BE2C (cell line): ENCODE measurements at regions not wholly inside any gene's neighbourhood (a gene's known extent, or its start where the extent isn't known, plus 50 kb on each side); places are given as distances from the start of the nearest gene placed in this dataset.

Source experiments
- DNase-seq: peaks from one replicate; pipeline ENCODE4 v3.0.0-alpha.2; 2020
- H3K27me3 ChIP-seq: fragments of 250-450 bp; sonication (Bioruptor Pico); 2 replicates; pipeline ENCODE4 v1.5.1; 2020; ENCODE audit warnings: mild to moderate bottlenecking
- H3K36me3 ChIP-seq: fragments of 250-450 bp; sonication (Bioruptor Pico); 2 replicates; pipeline ENCODE4 v1.5.1; 2020; ENCODE audit warnings: mild to moderate bottlenecking
- H3K4me1 ChIP-seq: fragments of 250-450 bp; sonication (Bioruptor Pico); 2 replicates; pipeline ENCODE4 v1.5.1; 2020
- H3K4me3 ChIP-seq: 2 replicates; pipeline ENCODE4 v1.5.1; 2011; ENCODE audit warnings: low read depth, low read length
- H3K9me3 ChIP-seq: fragments of 250-450 bp; sonication (Bioruptor Pico); 2 replicates; pipeline ENCODE4 v1.5.1; 2020
- CTCF ChIP-seq: IDR thresholded peaks from 2 replicates; pipeline ENCODE4 v1.5.1; 2012; ENCODE audit warnings: mild to moderate bottlenecking, low read depth, low read length

GRCh38 chr9:11537566-11537965 is 924.8 kb upstream of the PTPRD start:
- DNase-seq: no peak
- Histone ChIP-seq H3K36me3 (no peaks in the 10 kb centered on the region), H3K9me3 (no peaks in the 10 kb centered on the region), H3K4me3 (no peak overlapping the region), H3K4me1 (no peaks in the 10 kb centered on the region), H3K27me3 (no peaks in the 10 kb centered on the region)
- TF ChIP-seq CTCF: no peak

- no peak overlapping the region for H3K4me3 ChIP-seq
- H3K9me3 ChIP-seq: no peaks in the 10 kb centered on the region
- no peaks in the 10 kb centered on the region for H3K27me3 ChIP-seq
- no peaks in the 10 kb centered on the region for H3K36me3 ChIP-seq
- TF ChIP-seq CTCF: no peak
- no peaks in the 10 kb centered on the region for H3K4me1 ChIP-seq
- no peak for DNase-seq
These were observed 930.0 kb upstream of the PTPRD start for GRCh38 chr9:11542781-11543180.

GRCh38 chr9:11546231-11546630 is 933.4 kb upstream of the PTPRD start:
- no peak overlapping the region for H3K4me3 ChIP-seq
- H3K9me3 ChIP-seq: no peaks in the 10 kb centered on the region
- no peak for TF ChIP-seq CTCF
- no peak for DNase-seq
- no peaks in the 10 kb centered on the region for H3K36me3 ChIP-seq
- no peaks in the 10 kb centered on the region for H3K4me1 ChIP-seq
- no peaks in the 10 kb centered on the region for H3K27me3 ChIP-seq

GRCh38 chr9:11549311-11549794 is 936.6 kb upstream of the PTPRD start:
- DNase-seq: no peak
- Histone ChIP-seq H3K36me3 (no peaks in the 10 kb centered on the region), H3K9me3 (no peaks in the 10 kb centered on the region), H3K4me3 (no peak overlapping the region), H3K27me3 (no peaks in the 10 kb centered on the region), H3K4me1 (no peaks in the 10 kb centered on the region)
- TF ChIP-seq CTCF: no peak

GRCh38 chr9:11551106-11551505 is 938.3 kb upstream of the PTPRD start:
- Histone ChIP-seq H3K4me1 (no peaks in the 10 kb centered on the region), H3K9me3 (no peaks in the 10 kb centered on the region), H3K4me3 (no peak overlapping the region), H3K27me3 (no peaks in the 10 kb centered on the region), H3K36me3 (no peaks in the 10 kb centered on the region)
- DNase-seq: no peak
- no peak for TF ChIP-seq CTCF

- no peak for DNase-seq
- no peaks in the 10 kb centered on the region for H3K4me1 ChIP-seq
- H3K36me3 ChIP-seq: no peaks in the 10 kb centered on the region
- H3K4me3 ChIP-seq: no peak overlapping the region
- H3K27me3 ChIP-seq: no peaks in the 10 kb centered on the region
- H3K9me3 ChIP-seq: no peaks in the 10 kb centered on the region
- TF ChIP-seq CTCF: no peak
These were observed 945.2 kb upstream of the PTPRD start for GRCh38 chr9:11558043-11558442.
